ENCODE measurements at regions not wholly inside any gene's neighbourhood (a gene's known extent, or its start where the extent isn't known, plus 50 kb on each side); places are given as distances from the start of the nearest gene placed in this dataset.

DNA sequence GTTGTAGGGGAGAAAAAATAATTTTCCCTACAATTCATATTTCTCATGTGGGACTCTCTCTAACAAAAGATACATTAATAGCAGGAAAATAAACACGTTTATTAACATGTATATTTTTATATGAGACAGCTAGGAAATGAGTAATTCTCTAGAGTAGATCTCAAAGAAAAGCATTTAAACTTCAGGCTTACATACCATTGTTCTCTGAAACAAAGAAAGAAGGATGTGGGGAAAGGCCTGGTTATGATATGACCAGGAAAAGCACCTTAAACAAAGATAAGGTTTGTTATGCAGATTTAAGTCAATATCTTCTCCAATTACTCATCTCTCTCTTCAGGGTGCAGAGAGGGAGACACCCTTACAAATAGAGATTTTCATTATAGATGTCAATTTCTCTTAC, 131.3 kb downstream of the SLC7A11 start:
- Histone ChIP-seq H3K18ac (ENCODE audit: low read depth, low read length) (no peak overlapping the region), H2AFZ (replicated peaks; ENCODE audit: low read length, poor library complexity) (no peak overlapping the region), H3K4me2 (ENCODE audit: low read depth, low read length) (no peak overlapping the region), H2BK5ac (ENCODE audit: low read depth, low read length, poor library complexity, severe bottlenecking) (no peak overlapping the region), H4K5ac (ENCODE audit: low read depth, low read length) (no peak overlapping the region), H3K27me3 (ENCODE audit: control insufficient read depth, insufficient read depth, low read length) (no peaks in the 10 kb centered on the region), H4K8ac (ENCODE audit: low read depth in 2 of 2, low read length in 2 of 2) (no peak overlapping the region; a peak in 1 of 4 replicates), H3K79me1 (ENCODE audit: low read depth in 1 of 2, low read length in 2 of 2) (no peaks in the 10 kb centered on the region), H2AK9ac (replicated peaks; ENCODE audit: low read depth, low read length, poor library complexity) (no peak overlapping the region), H3K9me1 (ENCODE audit: insufficient read depth, low read length) (0 out of 2 replicates have a peak, but pooled peaks cover 3% of the 10 kb centered on the region), H3K9ac (ENCODE audit: low read depth, low read length) (no peak overlapping the region), H3K14ac (replicated peaks; ENCODE audit: low read depth, low read length) (no peak overlapping the region), H3K4ac (ENCODE audit: low read depth, low read length) (no peak overlapping the region), H4K91ac (ENCODE audit: insufficient read depth, low read depth, low read length) (no peak overlapping the region), H3K9me3 (ENCODE audit: control insufficient read depth, insufficient read depth, low read length) (no peaks in the 10 kb centered on the region; the same call in 1 of the 2 replicates), H2BK20ac (ENCODE audit: low read depth, low read length) (no peak overlapping the region), H2BK120ac (ENCODE audit: low read depth, low read length) (no peak overlapping the region), H2BK15ac (ENCODE audit: low read depth, low read length) (no peak overlapping the region), H2AK5ac (ENCODE audit: low read depth, low read length) (no peak overlapping the region), H3K56ac (ENCODE audit: extremely low read depth, insufficient read depth, low read length) (no peak overlapping the region), H3K27ac (ENCODE audit: insufficient read depth, low read length) (no peak overlapping the region), H3K4me1 (ENCODE audit: control insufficient read depth, insufficient read depth, low read length) (peaks cover 5% of the 10 kb centered on the region), H4K20me1 (ENCODE audit: insufficient read depth, low read length) (no peaks in the 10 kb centered on the region), H3K23ac (ENCODE audit: low read depth, low read length) (no peak overlapping the region), H3K4me3 (ENCODE audit: insufficient read depth, low read depth, low read length) (no peak overlapping the region), H3K36me3 (ENCODE audit: control insufficient read depth, insufficient read depth, low read length) (no peaks in the 10 kb centered on the region)
- intact Hi-C loops (cut with micrococcal nuclease), result no loop called here
- DNase-seq, result peak; percentile 8
- TF ChIP-seq MXI1 (IDR thresholded peaks at IDR 0.05; ENCODE audit: borderline replicate concordance, low read depth, low read length) (no peak), CEBPB (IDR thresholded peaks at IDR 0.05; ENCODE audit: low read depth, low read length) (no peak)
- TF ChIP-seq, protein P1, sequence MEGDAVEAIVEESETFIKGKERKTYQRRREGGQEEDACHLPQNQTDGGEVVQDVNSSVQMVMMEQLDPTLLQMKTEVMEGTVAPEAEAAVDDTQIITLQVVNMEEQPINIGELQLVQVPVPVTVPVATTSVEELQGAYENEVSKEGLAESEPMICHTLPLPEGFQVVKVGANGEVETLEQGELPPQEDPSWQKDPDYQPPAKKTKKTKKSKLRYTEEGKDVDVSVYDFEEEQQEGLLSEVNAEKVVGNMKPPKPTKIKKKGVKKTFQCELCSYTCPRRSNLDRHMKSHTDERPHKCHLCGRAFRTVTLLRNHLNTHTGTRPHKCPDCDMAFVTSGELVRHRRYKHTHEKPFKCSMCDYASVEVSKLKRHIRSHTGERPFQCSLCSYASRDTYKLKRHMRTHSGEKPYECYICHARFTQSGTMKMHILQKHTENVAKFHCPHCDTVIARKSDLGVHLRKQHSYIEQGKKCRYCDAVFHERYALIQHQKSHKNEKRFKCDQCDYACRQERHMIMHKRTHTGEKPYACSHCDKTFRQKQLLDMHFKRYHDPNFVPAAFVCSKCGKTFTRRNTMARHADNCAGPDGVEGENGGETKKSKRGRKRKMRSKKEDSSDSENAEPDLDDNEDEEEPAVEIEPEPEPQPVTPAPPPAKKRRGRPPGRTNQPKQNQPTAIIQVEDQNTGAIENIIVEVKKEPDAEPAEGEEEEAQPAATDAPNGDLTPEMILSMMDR (conservative IDR thresholded peaks at IDR 0.05; ENCODE audit: low read depth, low read length), result no peak
- POLR2A ChIA-PET (ENCODE audit: unreplicated experiment), result no interaction called here
- in situ Hi-C loops (cut with MboI; ENCODE audit: low sequenced_read_pairs), result no loop called here
- CTCF ChIA-PET, result interaction anchor here (1.4 kb wide), 1 partner anchor 20 kb away, joined by 4 read pairs; no protein-coding TSS in a partner anchor
- dilution Hi-C loops (cut with HindIII; ENCODE audit: low sequenced_read_pairs, unreplicated experiment), result no loop called here
- no CpG with 5 or more reads among the region's 1 CpG for WGBS, 2 experiments (ENCODE audit: extremely low coverage in 2 of 2, insufficient read length in 1 of 2)
- BruUV-seq (replicated peaks), result no TSS peak
- ATAC-seq (ENCODE audit: low read depth), result no peak; the same call in 1 of the 2 replicates

All from IMR-90 (cell line).